SK-N-SH treated with all-trans-retinoic acid at 6 μM for 48 hours (cell line): ENCODE measurements at regions not wholly inside any gene's neighbourhood (a gene's known extent, or its start where the extent isn't known, plus 50 kb on each side); places are given as distances from the start of the nearest gene placed in this dataset.

Source experiments
- BACH2 ChIP-seq: fragments of 250-450 bp; sonication (Bioruptor Pico); IDR thresholded peaks from 2 replicates; pipeline ENCODE4 v1.9.0; 2021; ENCODE audit warnings: mild to moderate bottlenecking, borderline replicate concordance
- ESRRG ChIP-seq: fragments of 250-450 bp; sonication (Bioruptor Pico); IDR thresholded peaks from 2 replicates; pipeline ENCODE4 v1.6.1; 2021; ENCODE audit warnings: mild to moderate bottlenecking
- RARB ChIP-seq: fragments of 250-450 bp; sonication (Bioruptor Pico); IDR thresholded peaks from 2 replicates; pipeline ENCODE4 v1.8.0; 2021; ENCODE audit warnings: mild to moderate bottlenecking, moderate library complexity
- ZC3H10 ChIP-seq: fragments of 250-450 bp; sonication (Bioruptor Pico); IDR thresholded peaks from 2 replicates; pipeline ENCODE4 v1.5.1; 2021; ENCODE audit warnings: mild to moderate bottlenecking, moderate library complexity
- ZFP3 ChIP-seq: fragments of 250-450 bp; sonication (Bioruptor Pico); IDR thresholded peaks from 2 replicates; pipeline ENCODE4 v1.5.0; 2020; ENCODE audit warnings: mild to moderate bottlenecking, moderate library complexity
- ZFP30 ChIP-seq: fragments of 450-650 bp; formaldehyde crosslinking; IDR thresholded peaks from 2 replicates; pipeline ENCODE4 v1.5.0; 2022; ENCODE audit warnings: mild to moderate bottlenecking, moderate library complexity
- ZNF565 ChIP-seq: fragments of 450-650 bp; formaldehyde crosslinking; conservative IDR thresholded peaks from 2 replicates; pipeline ENCODE4 v1.5.0; 2020; ENCODE audit warnings: low read depth, mild to moderate bottlenecking, moderate library complexity
- ZNF8 ChIP-seq: fragments of 450-650 bp; formaldehyde crosslinking; IDR thresholded peaks from 2 replicates; pipeline ENCODE4 v1.5.0; 2020; ENCODE audit warnings: mild to moderate bottlenecking, moderate library complexity
- TF ChIP-seq, protein P1 (sequence below): fragments of 250-450 bp; sonication (Bioruptor Pico); IDR thresholded peaks from 2 replicates; pipeline ENCODE4 v1.5.0; 2020; ENCODE audit warnings: mild to moderate bottlenecking, moderate library complexity
- TF ChIP-seq, protein P2 (sequence below): fragments of 250-450 bp; sonication (Bioruptor Pico); IDR thresholded peaks from 2 replicates; pipeline ENCODE4 v1.5.1; 2021; ENCODE audit warnings: mild to moderate bottlenecking, moderate library complexity
- TF ChIP-seq, protein P3 (sequence below): fragments of 250-450 bp; sonication (Bioruptor Pico); IDR thresholded peaks from 2 replicates; pipeline ENCODE4 v1.8.0; 2021; ENCODE audit warnings: low read depth, mild to moderate bottlenecking, moderate library complexity, borderline replicate concordance
- TF ChIP-seq, protein P4 (sequence below): fragments of 250-450 bp; sonication (Bioruptor Pico); IDR thresholded peaks from 2 replicates; pipeline ENCODE4 v1.8.0; 2020; ENCODE audit warnings: mild to moderate bottlenecking, moderate library complexity, borderline replicate concordance
- TF ChIP-seq, protein P5 (sequence below): fragments of 250-450 bp; sonication (Bioruptor Pico); IDR thresholded peaks from 2 replicates; pipeline ENCODE4 v1.5.1; 2020; ENCODE audit warnings: low read depth, mild to moderate bottlenecking, moderate library complexity

DNA sequence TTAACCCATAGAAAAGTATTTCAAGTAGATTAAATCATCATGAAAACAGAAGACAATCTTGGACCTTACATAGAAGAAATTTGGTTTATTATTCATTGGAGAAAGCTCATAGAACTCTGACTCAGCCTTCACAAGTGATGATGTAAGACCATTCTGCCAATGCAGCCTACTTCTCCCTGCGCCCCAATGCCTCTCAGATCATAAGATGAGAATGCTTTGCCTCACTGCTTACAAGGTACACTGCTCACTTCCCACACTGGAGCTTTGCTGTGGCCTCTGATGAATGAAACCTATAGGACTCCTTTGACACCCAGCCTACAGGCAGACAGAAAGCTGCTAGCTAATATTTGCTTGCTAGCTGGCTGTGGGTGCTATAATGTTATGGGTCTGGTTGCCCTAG, 569.4 kb upstream of the STEAP1 start:
- TF ChIP-seq ZC3H10 (no peak), ZFP30 (CRISPR knock-in tag) (no peak), ZFP3 (CRISPR knock-in tag) (no peak), BACH2 (CRISPR knock-in tag) (no peak), ESRRG (CRISPR knock-in tag) (no peak), RARB (CRISPR knock-in tag) (no peak), ZNF8 (no peak), ZNF565 (CRISPR knock-in tag) (no peak)
- TF ChIP-seq, protein P1, sequence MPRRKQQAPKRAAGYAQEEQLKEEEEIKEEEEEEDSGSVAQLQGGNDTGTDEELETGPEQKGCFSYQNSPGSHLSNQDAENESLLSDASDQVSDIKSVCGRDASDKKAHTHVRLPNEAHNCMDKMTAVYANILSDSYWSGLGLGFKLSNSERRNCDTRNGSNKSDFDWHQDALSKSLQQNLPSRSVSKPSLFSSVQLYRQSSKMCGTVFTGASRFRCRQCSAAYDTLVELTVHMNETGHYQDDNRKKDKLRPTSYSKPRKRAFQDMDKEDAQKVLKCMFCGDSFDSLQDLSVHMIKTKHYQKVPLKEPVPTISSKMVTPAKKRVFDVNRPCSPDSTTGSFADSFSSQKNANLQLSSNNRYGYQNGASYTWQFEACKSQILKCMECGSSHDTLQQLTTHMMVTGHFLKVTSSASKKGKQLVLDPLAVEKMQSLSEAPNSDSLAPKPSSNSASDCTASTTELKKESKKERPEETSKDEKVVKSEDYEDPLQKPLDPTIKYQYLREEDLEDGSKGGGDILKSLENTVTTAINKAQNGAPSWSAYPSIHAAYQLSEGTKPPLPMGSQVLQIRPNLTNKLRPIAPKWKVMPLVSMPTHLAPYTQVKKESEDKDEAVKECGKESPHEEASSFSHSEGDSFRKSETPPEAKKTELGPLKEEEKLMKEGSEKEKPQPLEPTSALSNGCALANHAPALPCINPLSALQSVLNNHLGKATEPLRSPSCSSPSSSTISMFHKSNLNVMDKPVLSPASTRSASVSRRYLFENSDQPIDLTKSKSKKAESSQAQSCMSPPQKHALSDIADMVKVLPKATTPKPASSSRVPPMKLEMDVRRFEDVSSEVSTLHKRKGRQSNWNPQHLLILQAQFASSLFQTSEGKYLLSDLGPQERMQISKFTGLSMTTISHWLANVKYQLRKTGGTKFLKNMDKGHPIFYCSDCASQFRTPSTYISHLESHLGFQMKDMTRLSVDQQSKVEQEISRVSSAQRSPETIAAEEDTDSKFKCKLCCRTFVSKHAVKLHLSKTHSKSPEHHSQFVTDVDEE (CRISPR knock-in tag), result no peak
- TF ChIP-seq, protein P2, sequence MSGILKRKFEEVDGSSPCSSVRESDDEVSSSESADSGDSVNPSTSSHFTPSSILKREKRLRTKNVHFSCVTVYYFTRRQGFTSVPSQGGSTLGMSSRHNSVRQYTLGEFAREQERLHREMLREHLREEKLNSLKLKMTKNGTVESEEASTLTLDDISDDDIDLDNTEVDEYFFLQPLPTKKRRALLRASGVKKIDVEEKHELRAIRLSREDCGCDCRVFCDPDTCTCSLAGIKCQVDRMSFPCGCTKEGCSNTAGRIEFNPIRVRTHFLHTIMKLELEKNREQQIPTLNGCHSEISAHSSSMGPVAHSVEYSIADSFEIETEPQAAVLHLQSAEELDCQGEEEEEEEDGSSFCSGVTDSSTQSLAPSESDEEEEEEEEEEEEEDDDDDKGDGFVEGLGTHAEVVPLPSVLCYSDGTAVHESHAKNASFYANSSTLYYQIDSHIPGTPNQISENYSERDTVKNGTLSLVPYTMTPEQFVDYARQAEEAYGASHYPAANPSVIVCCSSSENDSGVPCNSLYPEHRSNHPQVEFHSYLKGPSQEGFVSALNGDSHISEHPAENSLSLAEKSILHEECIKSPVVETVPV, result no peak
- TF ChIP-seq, protein P3, sequence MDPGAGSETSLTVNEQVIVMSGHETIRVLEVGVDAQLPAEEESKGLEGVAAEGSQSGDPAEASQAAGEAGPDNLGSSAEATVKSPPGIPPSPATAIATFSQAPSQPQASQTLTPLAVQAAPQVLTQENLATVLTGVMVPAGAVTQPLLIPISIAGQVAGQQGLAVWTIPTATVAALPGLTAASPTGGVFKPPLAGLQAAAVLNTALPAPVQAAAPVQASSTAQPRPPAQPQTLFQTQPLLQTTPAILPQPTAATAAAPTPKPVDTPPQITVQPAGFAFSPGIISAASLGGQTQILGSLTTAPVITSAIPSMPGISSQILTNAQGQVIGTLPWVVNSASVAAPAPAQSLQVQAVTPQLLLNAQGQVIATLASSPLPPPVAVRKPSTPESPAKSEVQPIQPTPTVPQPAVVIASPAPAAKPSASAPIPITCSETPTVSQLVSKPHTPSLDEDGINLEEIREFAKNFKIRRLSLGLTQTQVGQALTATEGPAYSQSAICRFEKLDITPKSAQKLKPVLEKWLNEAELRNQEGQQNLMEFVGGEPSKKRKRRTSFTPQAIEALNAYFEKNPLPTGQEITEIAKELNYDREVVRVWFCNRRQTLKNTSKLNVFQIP, result no peak
- TF ChIP-seq, protein P4, sequence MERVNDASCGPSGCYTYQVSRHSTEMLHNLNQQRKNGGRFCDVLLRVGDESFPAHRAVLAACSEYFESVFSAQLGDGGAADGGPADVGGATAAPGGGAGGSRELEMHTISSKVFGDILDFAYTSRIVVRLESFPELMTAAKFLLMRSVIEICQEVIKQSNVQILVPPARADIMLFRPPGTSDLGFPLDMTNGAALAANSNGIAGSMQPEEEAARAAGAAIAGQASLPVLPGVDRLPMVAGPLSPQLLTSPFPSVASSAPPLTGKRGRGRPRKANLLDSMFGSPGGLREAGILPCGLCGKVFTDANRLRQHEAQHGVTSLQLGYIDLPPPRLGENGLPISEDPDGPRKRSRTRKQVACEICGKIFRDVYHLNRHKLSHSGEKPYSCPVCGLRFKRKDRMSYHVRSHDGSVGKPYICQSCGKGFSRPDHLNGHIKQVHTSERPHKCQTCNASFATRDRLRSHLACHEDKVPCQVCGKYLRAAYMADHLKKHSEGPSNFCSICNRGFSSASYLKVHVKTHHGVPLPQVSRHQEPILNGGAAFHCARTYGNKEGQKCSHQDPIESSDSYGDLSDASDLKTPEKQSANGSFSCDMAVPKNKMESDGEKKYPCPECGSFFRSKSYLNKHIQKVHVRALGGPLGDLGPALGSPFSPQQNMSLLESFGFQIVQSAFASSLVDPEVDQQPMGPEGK (CRISPR knock-in tag), result no peak
- TF ChIP-seq, protein P5, sequence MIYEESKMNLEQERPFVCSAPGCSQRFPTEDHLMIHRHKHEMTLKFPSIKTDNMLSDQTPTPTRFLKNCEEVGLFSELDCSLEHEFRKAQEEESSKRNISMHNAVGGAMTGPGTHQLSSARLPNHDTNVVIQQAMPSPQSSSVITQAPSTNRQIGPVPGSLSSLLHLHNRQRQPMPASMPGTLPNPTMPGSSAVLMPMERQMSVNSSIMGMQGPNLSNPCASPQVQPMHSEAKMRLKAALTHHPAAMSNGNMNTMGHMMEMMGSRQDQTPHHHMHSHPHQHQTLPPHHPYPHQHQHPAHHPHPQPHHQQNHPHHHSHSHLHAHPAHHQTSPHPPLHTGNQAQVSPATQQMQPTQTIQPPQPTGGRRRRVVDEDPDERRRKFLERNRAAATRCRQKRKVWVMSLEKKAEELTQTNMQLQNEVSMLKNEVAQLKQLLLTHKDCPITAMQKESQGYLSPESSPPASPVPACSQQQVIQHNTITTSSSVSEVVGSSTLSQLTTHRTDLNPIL (CRISPR knock-in tag), result no peak
